ENCODE measurements at regions not wholly inside any gene's neighbourhood (a gene's known extent, or its start where the extent isn't known, plus 50 kb on each side); places are given as distances from the start of the nearest gene placed in this dataset.

GRCh38 chr14:100674897-100675619 is 51.6 kb upstream of the DLK1 start:
- DNase-seq, result no peak

GRCh38 chr14:100675699-100676684 is 50.7 kb upstream of the DLK1 start:
- no peak for DNase-seq
